Effector memory CD4-positive, alpha-beta T cell (primary cell): ENCODE measurements at regions not wholly inside any gene's neighbourhood (a gene's known extent, or its start where the extent isn't known, plus 50 kb on each side); places are given as distances from the start of the nearest gene placed in this dataset.

Experiments
- DNase-seq, 3 donors: peaks; one replicate each; pipeline ENCODE4 v3.0.0-alpha.2; 2020
- H3K27ac ChIP-seq: 2 replicates; pipeline ENCODE4 v1.7.0; 2013; ENCODE audit warnings: mild to moderate bottlenecking, low read length, moderate library complexity; ENCODE audit not compliant: insufficient read depth, poor library complexity, severe bottlenecking
- H3K27me3 ChIP-seq: replicated peaks from 2 replicates; pipeline ENCODE4 v1.7.0; 2013; ENCODE audit warnings: mild to moderate bottlenecking, low read length; ENCODE audit not compliant: insufficient read depth, control insufficient read depth, poor library complexity, severe bottlenecking
- H3K36me3 ChIP-seq: 2 replicates; pipeline ENCODE4 v1.7.0; 2013; ENCODE audit warnings: mild to moderate bottlenecking, low read length, moderate library complexity; ENCODE audit not compliant: control insufficient read depth, insufficient read depth
- H3K4me1 ChIP-seq: 2 replicates; pipeline ENCODE4 v1.7.0; 2013; ENCODE audit warnings: low read length, mild to moderate bottlenecking; ENCODE audit not compliant: control insufficient read depth, insufficient read depth, poor library complexity, severe bottlenecking
- H3K4me3 ChIP-seq: 2 replicates; pipeline ENCODE4 v1.7.0; 2013; ENCODE audit warnings: low read length, low read depth, mild to moderate bottlenecking; ENCODE audit not compliant: insufficient read depth, poor library complexity, severe bottlenecking
- H3K9me3 ChIP-seq: 2 replicates; pipeline ENCODE4 v1.7.0; 2013; ENCODE audit warnings: mild to moderate bottlenecking, low read length, moderate library complexity; ENCODE audit not compliant: control insufficient read depth

DNA sequence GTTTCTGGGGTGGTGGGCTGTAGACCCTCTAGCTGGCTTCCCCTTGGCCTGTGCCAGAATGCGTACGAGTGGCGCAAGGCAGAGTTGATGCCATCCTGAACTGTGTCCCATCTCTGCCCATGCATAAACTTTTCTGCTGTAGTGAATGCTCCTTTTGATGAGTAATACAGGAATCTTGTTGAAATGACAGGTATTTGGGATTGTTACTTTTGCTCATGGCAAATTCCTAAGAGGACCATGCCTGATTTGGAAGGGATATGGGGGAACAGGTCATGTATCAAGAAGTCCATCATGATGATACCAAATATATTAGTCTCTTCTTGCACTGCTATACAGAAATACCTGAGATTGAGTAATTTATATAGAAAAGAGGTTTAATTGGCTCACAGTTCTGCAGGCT lies 648.0 kb downstream of the SLC4A3 start:
- no peak overlapping the region for H3K4me3 ChIP-seq
- DNase-seq, result no peak

DNA sequence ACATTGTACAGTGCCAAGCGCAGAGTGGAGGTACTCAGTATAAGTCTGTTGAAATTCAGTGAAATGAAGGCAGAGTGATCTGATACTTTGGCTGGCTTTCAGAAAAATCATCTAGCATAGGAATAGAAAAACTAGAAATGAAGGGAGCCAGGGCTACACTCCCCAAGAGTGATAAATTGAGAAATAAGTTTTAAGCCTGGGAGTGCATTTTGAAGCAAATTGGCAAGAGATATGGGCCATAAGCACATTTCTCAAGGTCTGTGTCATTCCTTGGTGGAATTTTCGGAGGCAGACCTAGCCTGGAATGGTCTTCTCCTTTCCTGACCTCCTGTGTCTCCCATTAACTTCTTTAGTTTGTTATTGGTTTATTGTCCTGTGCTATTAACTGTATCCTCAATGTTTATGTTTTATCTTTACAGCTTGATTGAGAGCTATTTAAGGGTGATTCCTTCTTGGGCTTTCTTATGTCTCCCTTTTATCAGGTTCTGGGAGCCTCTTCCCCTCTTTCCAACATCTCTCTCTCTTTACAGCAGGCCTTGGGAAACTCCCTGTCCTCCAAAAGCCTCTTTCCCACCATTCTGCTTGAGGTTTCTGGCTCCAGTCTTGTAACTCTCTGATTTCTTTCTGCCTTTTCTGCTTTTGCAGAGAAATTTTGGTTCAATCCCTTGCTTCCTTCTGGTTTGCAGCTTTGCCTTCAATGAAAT lies 649.5 kb downstream of the SLC4A3 start:
- no peak overlapping the region for H3K4me3 ChIP-seq
- no peak overlapping the region for H3K27ac ChIP-seq
- no peaks in the 10 kb centered on the region for H3K36me3 ChIP-seq
- no peaks in the 10 kb centered on the region for H3K4me1 ChIP-seq
- H3K9me3 ChIP-seq, result no peaks in the 10 kb centered on the region
- H3K27me3 ChIP-seq, result no peaks in the 10 kb centered on the region
- DNase-seq, result no peak

More for the DNA sequence above, 648.0 kb downstream of the SLC4A3 start:
- Histone ChIP-seq H3K27me3 (no peaks in the 10 kb centered on the region), H3K36me3 (no peaks in the 10 kb centered on the region), H3K4me1 (no peaks in the 10 kb centered on the region), H3K9me3 (no peaks in the 10 kb centered on the region), H3K27ac (no peak overlapping the region)

DNA sequence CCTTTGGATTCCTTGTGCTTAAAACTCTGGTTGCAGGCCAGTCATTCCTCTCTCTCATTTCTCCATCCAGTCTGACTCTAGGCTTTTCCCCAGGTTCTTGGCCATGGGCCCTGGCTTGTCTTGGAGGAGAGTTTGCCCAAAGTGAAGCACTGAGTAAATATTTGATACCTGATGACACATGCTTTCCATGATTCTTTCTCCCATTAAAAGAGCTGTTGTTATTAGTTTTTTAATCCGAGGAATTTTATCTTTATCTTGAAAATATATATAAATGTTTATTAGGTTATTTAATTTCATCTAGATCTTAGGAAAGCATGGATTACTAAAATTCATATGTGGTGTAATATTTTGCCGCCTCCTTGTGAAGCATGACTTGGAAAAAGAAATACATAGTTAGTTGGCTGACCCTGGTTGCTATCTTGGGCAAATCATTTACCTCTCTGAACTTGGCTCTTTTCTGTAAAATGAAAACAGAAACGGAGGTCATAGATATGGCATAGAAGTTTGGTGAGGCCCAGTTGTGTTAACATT lies 650.1 kb downstream of the SLC4A3 start:
- Histone ChIP-seq H3K27me3 (no peaks in the 10 kb centered on the region), H3K36me3 (no peaks in the 10 kb centered on the region), H3K4me3 (no peak overlapping the region), H3K9me3 (no peaks in the 10 kb centered on the region), H3K4me1 (no peaks in the 10 kb centered on the region), H3K27ac (no peak overlapping the region)
- no peak for DNase-seq

DNA sequence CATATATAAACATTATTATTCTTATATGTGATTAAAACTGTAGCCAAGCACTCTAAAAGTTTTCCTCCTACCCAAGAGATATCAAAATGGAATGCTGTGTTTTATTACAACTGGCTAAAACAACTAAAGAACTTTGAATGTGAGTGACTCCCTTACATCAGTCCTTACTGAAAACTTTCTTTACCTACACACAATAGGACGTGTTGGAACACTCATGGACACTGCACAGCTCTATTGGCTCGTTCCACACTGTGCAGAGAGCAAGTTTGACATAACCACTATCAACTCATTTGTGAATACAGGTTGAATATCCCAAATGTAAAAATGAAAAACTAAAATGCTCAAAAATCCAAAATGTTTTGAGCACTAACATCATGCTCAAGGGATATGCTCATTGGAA lies 650.6 kb downstream of the SLC4A3 start:
- Histone ChIP-seq H3K27ac (no peak overlapping the region), H3K9me3 (no peaks in the 10 kb centered on the region), H3K4me3 (no peak overlapping the region), H3K4me1 (no peaks in the 10 kb centered on the region), H3K27me3 (no peaks in the 10 kb centered on the region), H3K36me3 (no peaks in the 10 kb centered on the region)
- no peak for DNase-seq

DNA sequence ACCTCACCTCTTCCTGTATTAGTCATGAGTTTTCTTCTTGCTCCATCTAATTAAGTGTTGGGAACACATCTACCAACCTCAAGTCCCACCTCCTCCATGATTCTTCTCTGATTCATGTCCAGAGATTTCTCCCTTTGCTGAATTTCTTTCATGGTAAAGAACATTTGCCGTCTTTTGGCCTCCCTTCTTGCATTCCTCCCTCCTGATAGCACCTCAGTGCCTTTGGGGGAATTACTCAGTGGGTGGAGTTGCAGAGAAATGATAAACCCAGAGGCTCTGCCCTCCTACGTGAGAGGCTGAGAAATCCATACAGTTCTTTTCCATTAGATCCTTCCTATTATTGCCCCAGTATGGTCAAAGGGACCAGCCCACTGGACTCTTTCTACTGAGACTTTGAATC lies 651.9 kb downstream of the SLC4A3 start:
- Histone ChIP-seq H3K36me3 (no peaks in the 10 kb centered on the region), H3K4me3 (no peak overlapping the region), H3K27ac (no peak overlapping the region), H3K9me3 (no peaks in the 10 kb centered on the region), H3K27me3 (no peaks in the 10 kb centered on the region), H3K4me1 (no peaks in the 10 kb centered on the region)
- DNase-seq, result no peak

DNA sequence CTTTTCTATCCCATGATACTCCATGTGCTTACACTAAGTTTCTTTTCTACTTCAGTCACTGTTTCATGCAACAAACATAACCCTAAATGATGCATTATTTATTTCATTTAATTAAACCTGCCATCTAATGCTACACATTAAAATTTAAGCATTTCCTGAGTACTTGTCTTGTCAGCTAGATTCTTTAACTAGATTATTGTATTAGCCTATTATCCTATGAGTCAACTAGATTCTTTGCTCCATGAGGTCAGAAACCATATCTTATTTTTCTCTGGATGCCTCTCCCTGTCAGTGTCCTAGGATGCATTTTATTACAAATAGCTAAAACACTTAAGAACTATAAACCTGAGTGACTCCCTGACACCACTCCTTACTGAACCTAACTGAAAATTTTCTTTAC lies 652.4 kb downstream of the SLC4A3 start:
- Histone ChIP-seq H3K4me3 (no peak overlapping the region), H3K9me3 (no peaks in the 10 kb centered on the region), H3K27ac (no peak overlapping the region), H3K4me1 (no peaks in the 10 kb centered on the region), H3K27me3 (no peaks in the 10 kb centered on the region), H3K36me3 (no peaks in the 10 kb centered on the region)
- no peak for DNase-seq

DNA sequence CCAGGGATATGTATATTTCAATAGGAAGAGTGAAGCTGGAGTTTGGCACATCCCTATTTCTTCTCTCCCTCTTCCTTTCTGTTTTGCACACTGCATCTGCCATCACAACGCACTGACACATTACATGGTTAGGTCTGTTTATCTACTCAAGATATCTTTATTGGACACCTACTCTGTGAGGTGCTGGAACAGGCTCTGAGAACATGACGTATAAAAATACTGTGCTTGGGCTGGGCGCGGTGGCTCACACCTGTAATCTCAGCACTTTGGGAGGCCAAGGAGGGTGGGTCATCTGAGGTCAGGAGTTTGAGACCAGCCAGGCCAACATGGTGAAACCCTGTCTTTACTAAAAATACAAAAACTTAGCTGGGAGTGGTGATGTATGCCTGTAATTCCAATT lies 653.3 kb downstream of the SLC4A3 start:
- Histone ChIP-seq H3K27me3 (no peaks in the 10 kb centered on the region), H3K4me1 (no peaks in the 10 kb centered on the region), H3K27ac (no peak overlapping the region), H3K36me3 (no peaks in the 10 kb centered on the region), H3K9me3 (no peaks in the 10 kb centered on the region), H3K4me3 (no peak overlapping the region)
- DNase-seq, result no peak

DNA sequence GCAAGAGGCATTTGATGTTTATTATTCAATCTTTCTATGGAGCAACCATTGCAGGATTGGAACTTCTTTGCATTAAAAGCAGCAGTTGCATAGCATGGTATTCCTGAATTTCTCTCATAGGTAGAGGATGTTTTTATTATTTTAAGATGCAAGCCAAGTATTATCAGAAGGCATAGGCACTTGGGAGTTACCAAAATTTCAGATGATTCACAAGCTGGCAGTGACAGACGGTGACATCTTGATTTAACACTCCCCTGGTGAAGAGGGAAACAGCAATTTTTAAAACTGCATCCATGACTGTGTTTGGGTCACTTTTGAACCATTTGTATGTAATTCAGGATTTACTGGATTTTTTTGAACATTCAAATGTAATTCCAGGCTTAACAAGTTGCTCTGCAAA lies 654.3 kb downstream of the SLC4A3 start:
- H3K36me3 ChIP-seq, result no peaks in the 10 kb centered on the region
- no peaks in the 10 kb centered on the region for H3K9me3 ChIP-seq
- no peaks in the 10 kb centered on the region for H3K4me1 ChIP-seq
- no peaks in the 10 kb centered on the region for H3K27me3 ChIP-seq
- no peak for DNase-seq
- H3K27ac ChIP-seq, result no peak overlapping the region
- no peak overlapping the region for H3K4me3 ChIP-seq

DNA sequence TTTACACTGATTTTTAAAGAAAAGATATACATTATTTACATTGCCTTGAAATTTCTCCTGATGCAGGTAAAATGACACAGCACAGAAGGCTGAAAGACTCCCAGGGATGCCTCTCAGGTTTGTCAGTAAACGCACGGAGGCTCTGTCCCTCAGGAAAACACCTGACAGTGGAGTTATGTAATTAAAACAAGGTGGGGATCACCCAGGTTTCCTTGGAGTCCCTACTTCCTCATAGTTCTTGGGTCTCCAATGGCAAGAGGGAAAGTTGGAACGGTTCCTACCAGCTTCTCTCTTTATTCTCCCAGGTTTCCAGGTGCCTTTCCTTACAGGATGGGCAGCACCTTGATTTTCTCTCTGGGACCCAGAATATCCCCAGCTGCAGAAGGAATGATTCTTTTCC lies 654.8 kb downstream of the SLC4A3 start:
- Histone ChIP-seq H3K4me3 (no peak overlapping the region), H3K9me3 (no peaks in the 10 kb centered on the region), H3K36me3 (no peaks in the 10 kb centered on the region), H3K27ac (no peak overlapping the region), H3K27me3 (no peaks in the 10 kb centered on the region), H3K4me1 (no peaks in the 10 kb centered on the region)
- DNase-seq, result no peak

DNA sequence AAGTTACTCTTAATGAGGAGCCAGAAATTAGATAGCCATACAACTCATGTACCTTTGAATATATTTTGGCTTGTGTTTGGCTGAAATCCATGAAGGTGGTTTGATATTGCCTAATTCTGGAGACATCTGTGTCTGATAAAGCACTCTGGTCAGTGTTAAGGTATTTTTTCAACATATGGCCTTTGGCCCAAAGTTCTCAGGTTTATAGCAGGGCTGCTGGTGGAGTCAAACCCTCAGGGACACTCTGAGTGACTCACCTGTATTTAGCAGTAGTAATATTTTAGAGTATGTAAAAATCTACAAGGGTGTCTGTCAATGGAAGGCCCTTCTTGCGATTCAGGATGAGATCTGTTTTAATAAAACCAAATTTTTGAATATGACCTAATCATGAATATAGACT lies 666.5 kb downstream of the SLC4A3 start:
- DNase-seq, result no peak
- no peaks in the 10 kb centered on the region for H3K9me3 ChIP-seq

More for the DNA sequence above, 666.5 kb downstream of the SLC4A3 start:
- Histone ChIP-seq H3K27ac (no peak overlapping the region), H3K27me3 (no peaks in the 10 kb centered on the region), H3K36me3 (no peaks in the 10 kb centered on the region), H3K4me3 (no peak overlapping the region), H3K4me1 (no peaks in the 10 kb centered on the region)
